CD8-positive, alpha-beta memory T cell (primary cell): ENCODE measurements at regions not wholly inside any gene's neighbourhood (a gene's known extent, or its start where the extent isn't known, plus 50 kb on each side); places are given as distances from the start of the nearest gene placed in this dataset.
A peak's percentile ranks its signal among the peaks of the same experiment; 100 is the strongest.

ENCODE experiments used
- CTCF ChIA-PET: fragments of 350-600 bp; sonication (Branson Sonifier 250); formaldehyde crosslinking; loops from one replicate; lab custom pipeline; 2021; ENCODE audit warnings: antibody characterized with exemption; lab: Charles Lee
- POLR2A ChIA-PET: fragments of 350-600 bp; sonication (Branson Sonifier 250); formaldehyde crosslinking; loops from one replicate; lab custom pipeline; 2021; ENCODE audit warnings: antibody characterized with exemption; lab: Charles Lee
- DNase-seq, 5 donors: peaks; one replicate each; pipeline versions ENCODE4 v3.0.0 to v3.0.0-alpha.2; 2020 to 2022; ENCODE audit warnings: mixed read lengths in 1 of 5
- H3K27ac ChIP-seq: one replicate; pipeline ENCODE4 v1.7.0; 2013; ENCODE audit warnings: low read depth, mild to moderate bottlenecking, low read length, moderate library complexity
- H3K27me3 ChIP-seq: 2 replicates; pipeline ENCODE4 v1.7.0; 2013; ENCODE audit warnings: low read length, mild to moderate bottlenecking; ENCODE audit not compliant: insufficient read depth, poor library complexity, severe bottlenecking
- H3K36me3 ChIP-seq: 2 replicates; pipeline ENCODE4 v1.7.0; 2013; ENCODE audit warnings: mild to moderate bottlenecking, low read length, moderate library complexity; ENCODE audit not compliant: insufficient read depth
- H3K4me1 ChIP-seq: 2 replicates; pipeline ENCODE4 v1.7.0; 2013; ENCODE audit warnings: mild to moderate bottlenecking, low read length, moderate library complexity; ENCODE audit not compliant: insufficient read depth
- H3K4me3 ChIP-seq: 2 replicates; pipeline ENCODE4 v1.7.0; 2013; ENCODE audit warnings: mild to moderate bottlenecking, low read length
- H3K9me3 ChIP-seq: 2 replicates; pipeline ENCODE4 v1.7.0; 2013; ENCODE audit warnings: mild to moderate bottlenecking, low read length
- H3K27ac Mint-ChIP-seq, 8 donors: one replicate each; pipeline ENCODE4 v1.8.0; 2020 to 2021; ENCODE audit warnings: mixed read lengths in 8 of 8, mild to moderate bottlenecking in 6 of 8, inconsistent platforms in 3 of 8, moderate library complexity in 3 of 8
- H3K27me3 Mint-ChIP-seq, 2 donors: one replicate each; pipeline ENCODE4 v1.8.0; 2020 to 2021; ENCODE audit warnings: mixed read lengths in 2 of 2, mild to moderate bottlenecking in 1 of 2, moderate library complexity in 1 of 2
- H3K36me3 Mint-ChIP-seq, 3 donors: one replicate each; pipeline ENCODE4 v1.8.0; 2020 to 2021; ENCODE audit warnings: mixed read lengths in 3 of 3, inconsistent platforms in 1 of 3, mild to moderate bottlenecking in 1 of 3
- H3K4me1 Mint-ChIP-seq, 3 donors: one replicate each; pipeline ENCODE4 v1.8.0; 2020 to 2021; ENCODE audit warnings: mixed read lengths in 3 of 3, inconsistent platforms in 1 of 3, mild to moderate bottlenecking in 1 of 3
- H3K4me3 Mint-ChIP-seq, 7 donors: one replicate each; pipeline ENCODE4 v1.8.0; 2020 to 2021; ENCODE audit warnings: mixed read lengths in 7 of 7, mild to moderate bottlenecking in 6 of 7, moderate library complexity in 4 of 7, inconsistent platforms in 2 of 7
- H3K9me3 Mint-ChIP-seq, 5 donors: one replicate each; pipeline ENCODE4 v1.8.0; 2020 to 2022; ENCODE audit warnings: mixed read lengths in 5 of 5, mild to moderate bottlenecking in 3 of 5, moderate library complexity in 2 of 5, inconsistent platforms in 1 of 5

- Mint-ChIP-seq H3K27ac (no peak overlapping the region), H3K4me3 (no peak overlapping the region), H3K27me3 (no peaks in the 10 kb centered on the region), H3K9me3 (peaks cover under 1 to 35% (median 4%) of the 10 kb centered on the region in 5 donors), H3K36me3 (no peaks in the 10 kb centered on the region), H3K4me1 (no peaks in the 10 kb centered on the region)
- POLR2A ChIA-PET = no interaction called here
- no peak for DNase-seq
- Histone ChIP-seq H3K9me3 (no peaks in the 10 kb centered on the region), H3K27ac (no peak overlapping the region), H3K27me3 (no peaks in the 10 kb centered on the region), H3K4me3 (no peak overlapping the region), H3K4me1 (no peaks in the 10 kb centered on the region), H3K36me3 (no peaks in the 10 kb centered on the region)
- CTCF ChIA-PET = no interaction called here
Observed at GRCh38 chr3:21934591-21934990, 183.6 kb upstream of the ZNF385D start.

- no peak for DNase-seq
- Mint-ChIP-seq H3K9me3 (peaks cover 2 to 38% (median 5%) of the 10 kb centered on the region in 5 donors), H3K27ac (no peak overlapping the region), H3K27me3 (no peaks in the 10 kb centered on the region), H3K4me3 (no peak overlapping the region), H3K4me1 (no peaks in the 10 kb centered on the region), H3K36me3 (no peaks in the 10 kb centered on the region)
- no peaks in the 10 kb centered on the region for H3K36me3 ChIP-seq
- H3K4me3 ChIP-seq = no peak overlapping the region
- no peaks in the 10 kb centered on the region for H3K9me3 ChIP-seq
- no peaks in the 10 kb centered on the region for H3K27me3 ChIP-seq
- H3K27ac ChIP-seq = no peak overlapping the region
- CTCF ChIA-PET = no interaction called here
- POLR2A ChIA-PET = no interaction called here
- H3K4me1 ChIP-seq = no peaks in the 10 kb centered on the region
Observed at GRCh38 chr3:21936207-21936606, 185.2 kb upstream of the ZNF385D start.

DNA sequence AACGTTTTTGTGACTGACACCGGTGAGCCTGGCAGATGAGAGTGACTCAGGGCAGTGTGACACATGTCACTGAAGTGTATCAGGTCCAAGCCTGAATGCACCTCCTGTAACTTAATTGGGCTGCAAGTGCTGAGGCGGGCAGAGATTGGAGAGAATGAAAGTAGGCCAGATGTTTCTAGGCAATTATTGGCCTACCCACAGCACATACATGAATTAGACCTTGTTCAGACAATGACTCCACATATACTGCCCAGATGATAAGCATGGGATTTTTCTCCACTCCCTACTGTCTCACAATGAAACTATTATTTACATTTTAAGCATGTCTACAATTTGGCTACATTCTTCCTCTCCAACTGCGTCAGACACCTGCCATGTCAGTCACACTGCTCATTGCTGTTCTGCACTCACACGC, 187.3 kb upstream of the ZNF385D start:
- peaks cover 2 to 32% (median 5%) of the 10 kb centered on the region in 5 donors for H3K9me3 Mint-ChIP-seq
- H3K27ac ChIP-seq = no peak overlapping the region
- no peaks in the 10 kb centered on the region for H3K27me3 Mint-ChIP-seq
- H3K4me3 ChIP-seq = no peak overlapping the region
- no peak overlapping the region for H3K4me3 Mint-ChIP-seq
- H3K4me1 Mint-ChIP-seq = no peaks in the 10 kb centered on the region
- no peaks in the 10 kb centered on the region for H3K27me3 ChIP-seq
- no peaks in the 10 kb centered on the region for H3K9me3 ChIP-seq
- H3K36me3 ChIP-seq = no peaks in the 10 kb centered on the region
- ChIA-PET POLR2A (no interaction called here), CTCF (no interaction called here)
- no peaks in the 10 kb centered on the region for H3K36me3 Mint-ChIP-seq
- H3K27ac Mint-ChIP-seq = peak overlapping the region in 1 of 8 donors; percentile 51
- DNase-seq = no peak
- H3K4me1 ChIP-seq = no peaks in the 10 kb centered on the region

- peaks cover 2 to 21% (median 5%) of the 10 kb centered on the region in 5 donors for H3K9me3 Mint-ChIP-seq
- no peak for DNase-seq
- CTCF ChIA-PET = no interaction called here
- Histone ChIP-seq H3K4me1 (no peaks in the 10 kb centered on the region), H3K36me3 (no peaks in the 10 kb centered on the region), H3K27me3 (no peaks in the 10 kb centered on the region), H3K27ac (no peak overlapping the region), H3K4me3 (no peak overlapping the region), H3K9me3 (no peaks in the 10 kb centered on the region)
- POLR2A ChIA-PET = no interaction called here
- H3K4me3 Mint-ChIP-seq = no peak overlapping the region
- H3K4me1 Mint-ChIP-seq = no peaks in the 10 kb centered on the region
- H3K36me3 Mint-ChIP-seq = no peaks in the 10 kb centered on the region
- no peaks in the 10 kb centered on the region for H3K27me3 Mint-ChIP-seq
- no peak overlapping the region for H3K27ac Mint-ChIP-seq
Observed at GRCh38 chr3:21942328-21942727, 191.3 kb upstream of the ZNF385D start.

DNA sequence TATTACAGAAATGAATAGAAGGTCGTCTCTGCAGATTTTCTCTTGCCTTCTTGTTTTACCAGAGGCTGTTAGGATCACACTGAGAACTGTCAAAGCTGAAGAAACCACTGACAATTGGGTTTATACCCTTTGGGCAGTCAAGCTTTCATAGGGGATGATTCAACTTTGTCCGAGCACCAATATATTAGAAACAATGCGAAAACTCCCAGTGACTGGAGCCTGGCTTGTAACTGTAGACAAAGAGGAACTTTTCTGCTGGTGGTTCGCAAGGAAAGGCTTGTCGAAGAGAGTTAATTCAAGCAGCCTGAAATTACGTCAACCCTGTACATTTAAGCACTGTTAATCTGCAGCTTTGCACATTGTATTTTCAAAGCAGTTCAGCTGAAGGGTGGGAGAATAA, 193.2 kb upstream of the ZNF385D start:
- peaks cover 2 to 14% (median 3%) of the 10 kb centered on the region in 5 donors for H3K9me3 Mint-ChIP-seq
- H3K27ac Mint-ChIP-seq = no peak overlapping the region
- H3K27ac ChIP-seq = no peak overlapping the region
- H3K9me3 ChIP-seq = no peaks in the 10 kb centered on the region
- ChIA-PET CTCF (no interaction called here), POLR2A (no interaction called here)
- no peaks in the 10 kb centered on the region for H3K4me1 Mint-ChIP-seq
- H3K4me3 Mint-ChIP-seq = no peak overlapping the region
- no peaks in the 10 kb centered on the region for H3K36me3 ChIP-seq
- no peaks in the 10 kb centered on the region for H3K36me3 Mint-ChIP-seq
- H3K27me3 ChIP-seq = no peaks in the 10 kb centered on the region
- DNase-seq = no peak
- H3K27me3 Mint-ChIP-seq = no peaks in the 10 kb centered on the region
- no peaks in the 10 kb centered on the region for H3K4me1 ChIP-seq
- no peak overlapping the region for H3K4me3 ChIP-seq

GRCh38 chr3:21952856-21953255, 201.8 kb upstream of the ZNF385D start:
- Mint-ChIP-seq H3K27me3 (no peaks in the 10 kb centered on the region), H3K4me3 (no peak overlapping the region), H3K36me3 (no peaks in the 10 kb centered on the region), H3K9me3 (peaks cover 11 to 27% (median 17%) of the 10 kb centered on the region in 5 donors), H3K27ac (no peak overlapping the region), H3K4me1 (no peaks in the 10 kb centered on the region)
- no peak overlapping the region for H3K27ac ChIP-seq
- no peaks in the 10 kb centered on the region for H3K4me1 ChIP-seq
- ChIA-PET POLR2A (no interaction called here), CTCF (no interaction called here)
- no peaks in the 10 kb centered on the region for H3K27me3 ChIP-seq
- H3K36me3 ChIP-seq = no peaks in the 10 kb centered on the region
- no peak overlapping the region for H3K4me3 ChIP-seq
- DNase-seq = no peak
- H3K9me3 ChIP-seq = no peaks in the 10 kb centered on the region

DNA sequence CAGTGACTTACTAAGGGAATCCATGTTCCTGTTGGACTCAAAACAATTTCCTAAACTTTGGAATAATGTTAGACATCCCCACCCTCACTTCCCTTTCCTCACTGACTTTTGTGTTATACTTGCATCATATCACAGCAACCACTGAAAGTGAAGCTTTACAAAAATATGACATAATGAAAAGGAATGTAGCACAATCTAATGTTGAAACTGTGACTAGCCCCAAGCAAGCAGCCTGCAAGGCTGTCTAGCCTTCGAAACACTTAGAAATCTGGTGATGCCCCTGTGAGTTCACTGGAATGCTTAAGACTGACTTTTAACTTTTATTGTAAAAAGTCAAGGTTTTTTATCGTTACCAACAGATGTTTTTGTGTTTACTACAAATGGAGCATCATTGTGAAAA, 203.7 kb upstream of the ZNF385D start:
- H3K9me3 ChIP-seq = no peaks in the 10 kb centered on the region
- Mint-ChIP-seq H3K27me3 (no peaks in the 10 kb centered on the region), H3K36me3 (no peaks in the 10 kb centered on the region), H3K4me1 (no peaks in the 10 kb centered on the region), H3K9me3 (peaks cover 21 to 32% (median 21%) of the 10 kb centered on the region in 5 donors), H3K4me3 (no peak overlapping the region), H3K27ac (no peak overlapping the region)
- DNase-seq = no peak
- H3K4me1 ChIP-seq = no peaks in the 10 kb centered on the region
- no peaks in the 10 kb centered on the region for H3K36me3 ChIP-seq
- no peaks in the 10 kb centered on the region for H3K27me3 ChIP-seq
- ChIA-PET POLR2A (no interaction called here), CTCF (no interaction called here)
- no peak overlapping the region for H3K27ac ChIP-seq
- H3K4me3 ChIP-seq = no peak overlapping the region

DNA sequence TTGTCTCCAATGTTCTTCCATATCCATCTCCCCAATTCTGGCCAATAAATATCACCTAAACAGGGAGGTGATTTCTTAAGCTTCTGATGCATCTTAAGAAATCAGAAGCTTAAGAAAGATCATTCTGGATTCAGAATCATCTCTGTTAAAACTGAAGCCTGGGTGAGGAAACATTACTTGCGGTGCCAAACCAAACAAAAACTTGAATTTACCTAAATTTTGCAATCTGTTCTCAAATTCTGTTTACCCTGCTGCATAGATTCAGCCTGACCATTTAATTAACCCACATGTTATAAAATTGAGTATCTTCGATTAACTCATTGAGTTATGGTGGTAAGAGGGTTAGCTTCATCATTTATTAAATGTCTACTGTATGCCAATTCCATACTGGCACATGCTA, 204.4 kb upstream of the ZNF385D start:
- Histone ChIP-seq H3K9me3 (no peaks in the 10 kb centered on the region), H3K27ac (no peak overlapping the region), H3K27me3 (no peaks in the 10 kb centered on the region), H3K4me1 (no peaks in the 10 kb centered on the region), H3K36me3 (no peaks in the 10 kb centered on the region), H3K4me3 (no peak overlapping the region)
- Mint-ChIP-seq H3K27me3 (no peaks in the 10 kb centered on the region), H3K4me3 (no peak overlapping the region), H3K36me3 (no peaks in the 10 kb centered on the region), H3K27ac (no peak overlapping the region), H3K4me1 (no peaks in the 10 kb centered on the region), H3K9me3 (peaks cover 19 to 31% (median 21%) of the 10 kb centered on the region in 5 donors)
- no peak for DNase-seq
- ChIA-PET POLR2A (no interaction called here), CTCF (no interaction called here)

DNA sequence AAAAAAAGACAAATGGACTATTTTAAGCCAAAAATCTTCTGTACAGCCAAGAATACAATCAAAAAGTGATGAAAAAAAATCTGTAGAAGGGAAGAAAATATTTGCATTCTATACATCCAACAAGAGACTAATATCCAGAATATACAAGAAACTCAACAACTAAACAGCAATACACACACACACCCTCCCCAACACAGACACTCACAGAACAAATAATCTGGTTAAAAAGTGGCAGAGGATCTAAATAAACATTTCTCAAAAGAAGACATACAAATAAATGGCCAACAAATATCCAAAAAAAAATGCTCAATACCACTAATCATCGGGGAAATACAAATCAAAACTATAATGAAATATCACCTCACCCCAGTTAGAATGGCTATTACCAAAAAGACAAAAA, 209.0 kb upstream of the ZNF385D start:
- no peaks in the 10 kb centered on the region for H3K9me3 ChIP-seq
- no peaks in the 10 kb centered on the region for H3K27me3 ChIP-seq

More for the DNA sequence above, 209.0 kb upstream of the ZNF385D start:
- Mint-ChIP-seq H3K4me3 (no peak overlapping the region), H3K4me1 (no peaks in the 10 kb centered on the region), H3K36me3 (no peaks in the 10 kb centered on the region), H3K27me3 (no peaks in the 10 kb centered on the region), H3K27ac (no peak overlapping the region), H3K9me3 (peaks cover 10 to 25% (median 12%) of the 10 kb centered on the region in 5 donors)
- no peaks in the 10 kb centered on the region for H3K4me1 ChIP-seq
- no peaks in the 10 kb centered on the region for H3K36me3 ChIP-seq
- ChIA-PET POLR2A (no interaction called here), CTCF (no interaction called here)
- H3K4me3 ChIP-seq = no peak overlapping the region
- H3K27ac ChIP-seq = no peak overlapping the region
- no peak for DNase-seq
